ENCODE measurements at regions not wholly inside any gene's neighbourhood (a gene's known extent, or its start where the extent isn't known, plus 50 kb on each side); places are given as distances from the start of the nearest gene placed in this dataset.

GRCh38 chr12:76241371-76241770 lies 106.8 kb downstream of the BBS10 start:
- intact Hi-C loops (cut with micrococcal nuclease): no loop called here
- no peak for TF ChIP-seq CTCF (IDR thresholded peaks at IDR 0.05; ENCODE audit: unreplicated experiment)
- H3K9me3 Mint-ChIP-seq (ENCODE audit: unreplicated experiment): no peaks in the 10 kb centered on the region
- no peak for DNase-seq (ENCODE audit: unreplicated experiment)
- no peaks in the 10 kb centered on the region for H3K36me3 Mint-ChIP-seq (ENCODE audit: insufficient read depth, unreplicated experiment)
- POLR2A ChIA-PET: interaction anchor here (2.0 kb wide), 1 partner anchor 25 kb away, joined by 5 read pairs; no protein-coding TSS in a partner anchor
- no peaks in the 10 kb centered on the region for H3K27me3 Mint-ChIP-seq (ENCODE audit: insufficient read depth, unreplicated experiment)
- H3K4me1 Mint-ChIP-seq (ENCODE audit: insufficient read depth, unreplicated experiment): peaks cover 23% of the 10 kb centered on the region
- H3K27ac Mint-ChIP-seq (ENCODE audit: low read depth, unreplicated experiment): no peak overlapping the region
- CTCF ChIA-PET: no interaction called here
- no peak overlapping the region for H3K4me3 Mint-ChIP-seq (ENCODE audit: unreplicated experiment)
- BruUV-seq (replicated peaks): no TSS peak

GRCh38 chr12:76240281-76240680 lies 107.9 kb downstream of the BBS10 start:
- ChIA-PET CTCF (no interaction called here), POLR2A (interaction anchor here (2.0 kb wide), 1 partner anchor 26 kb away, joined by 5 read pairs; no protein-coding TSS in a partner anchor)
- no peaks in the 10 kb centered on the region for H3K9me3 Mint-ChIP-seq (ENCODE audit: unreplicated experiment)
- BruUV-seq (replicated peaks): no TSS peak
- intact Hi-C loops (cut with micrococcal nuclease): no loop called here
- H3K27ac Mint-ChIP-seq (ENCODE audit: low read depth, unreplicated experiment): no peak overlapping the region
- TF ChIP-seq CTCF (IDR thresholded peaks at IDR 0.05; ENCODE audit: unreplicated experiment): no peak
- no peak for DNase-seq (ENCODE audit: unreplicated experiment)
- peaks cover 24% of the 10 kb centered on the region for H3K4me1 Mint-ChIP-seq (ENCODE audit: insufficient read depth, unreplicated experiment)
- H3K36me3 Mint-ChIP-seq (ENCODE audit: insufficient read depth, unreplicated experiment): no peaks in the 10 kb centered on the region
- H3K4me3 Mint-ChIP-seq (ENCODE audit: unreplicated experiment): no peak overlapping the region
- H3K27me3 Mint-ChIP-seq (ENCODE audit: insufficient read depth, unreplicated experiment): no peaks in the 10 kb centered on the region

- BruUV-seq (replicated peaks): no TSS peak
- H3K27me3 Mint-ChIP-seq (ENCODE audit: insufficient read depth, unreplicated experiment): no peaks in the 10 kb centered on the region
- H3K4me3 Mint-ChIP-seq (ENCODE audit: unreplicated experiment): no peak overlapping the region
- intact Hi-C loops (cut with micrococcal nuclease): loop anchor here (5.0 kb wide), 1 partner anchor 156 kb away; the partner anchor contains the start of gene NAP1L1
- peak overlapping the region; percentile 44 for H3K27ac Mint-ChIP-seq (ENCODE audit: low read depth, unreplicated experiment)
- CTCF ChIA-PET: interaction anchor here (0.6 kb wide), 1 partner anchor 580 kb away, joined by 3 read pairs; no protein-coding TSS in a partner anchor
- H3K9me3 Mint-ChIP-seq (ENCODE audit: unreplicated experiment): no peaks in the 10 kb centered on the region
- POLR2A ChIA-PET: interaction anchor here (3.6 kb wide), 1 partner anchor 21 kb away, joined by 24 read pairs; no protein-coding TSS in a partner anchor
- H3K4me1 Mint-ChIP-seq (ENCODE audit: insufficient read depth, unreplicated experiment): peaks cover 24% of the 10 kb centered on the region
- H3K36me3 Mint-ChIP-seq (ENCODE audit: insufficient read depth, unreplicated experiment): no peaks in the 10 kb centered on the region
- TF ChIP-seq CTCF (IDR thresholded peaks at IDR 0.05; ENCODE audit: unreplicated experiment): no peak
- DNase-seq (ENCODE audit: unreplicated experiment): peak; percentile 5
Observed at GRCh38 chr12:76238688-76239087, 109.5 kb downstream of the BBS10 start.

DNA sequence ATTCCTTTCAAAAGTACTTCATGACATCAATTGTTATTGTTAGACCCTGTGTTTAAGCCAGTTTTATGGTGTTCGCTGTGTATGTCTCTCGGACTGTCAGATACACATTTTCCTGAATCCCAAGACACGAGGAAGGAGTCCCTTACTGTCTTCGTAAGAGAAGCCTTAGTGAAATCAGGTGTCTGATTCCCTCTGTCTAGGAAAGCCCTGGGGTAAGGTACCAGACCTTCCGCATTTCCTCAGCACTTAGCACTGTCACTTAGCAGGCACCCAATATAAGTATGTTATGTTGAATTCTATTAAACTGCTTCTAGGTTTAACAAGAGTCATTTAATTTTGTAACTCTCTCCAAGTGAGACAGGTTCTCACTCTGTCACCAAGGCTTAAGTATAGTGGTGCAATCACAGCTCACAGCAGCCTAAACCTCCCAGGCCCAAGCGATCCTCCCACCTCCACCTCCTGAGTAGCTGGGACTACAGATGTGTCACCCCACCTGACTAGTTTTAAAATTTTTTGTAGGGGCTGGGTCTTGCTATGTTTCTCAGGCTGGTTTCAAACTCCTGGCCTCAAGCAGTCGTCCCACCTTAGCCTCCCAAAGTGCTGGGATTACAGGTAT lies 111.0 kb downstream of the BBS10 start:
- ChIA-PET POLR2A (interaction anchor here (0.6 to 3.6 kb wide), 5 partner anchors 23 to 1639 kb away, joined by 3 to 24 read pairs (median 3); no protein-coding TSS in a partner anchor), CTCF (interaction anchor here (1.0 kb wide), 1 partner anchor 22 kb away, joined by 3 read pairs; no protein-coding TSS in a partner anchor)
- DNase-seq (ENCODE audit: unreplicated experiment): peak; percentile 61
- TF ChIP-seq CTCF (IDR thresholded peaks at IDR 0.05; ENCODE audit: unreplicated experiment): no peak
- Mint-ChIP-seq H3K4me3 (ENCODE audit: unreplicated experiment) (no peak overlapping the region), H3K4me1 (ENCODE audit: insufficient read depth, unreplicated experiment) (peaks cover 24% of the 10 kb centered on the region), H3K27me3 (ENCODE audit: insufficient read depth, unreplicated experiment) (no peaks in the 10 kb centered on the region), H3K9me3 (ENCODE audit: unreplicated experiment) (no peaks in the 10 kb centered on the region), H3K27ac (ENCODE audit: low read depth, unreplicated experiment) (peak overlapping the region; percentile 67), H3K36me3 (ENCODE audit: insufficient read depth, unreplicated experiment) (no peaks in the 10 kb centered on the region)
- BruUV-seq (replicated peaks): TSS peak; percentile 50
- intact Hi-C loops (cut with micrococcal nuclease): loop anchor here (5.0 kb wide), 1 partner anchor 155 kb away; the partner anchor contains the start of gene NAP1L1

Data from MCF 10A (cell line).